ENCODE measurements at regions not wholly inside any gene's neighbourhood (a gene's known extent, or its start where the extent isn't known, plus 50 kb on each side); places are given as distances from the start of the nearest gene placed in this dataset.

DNA sequence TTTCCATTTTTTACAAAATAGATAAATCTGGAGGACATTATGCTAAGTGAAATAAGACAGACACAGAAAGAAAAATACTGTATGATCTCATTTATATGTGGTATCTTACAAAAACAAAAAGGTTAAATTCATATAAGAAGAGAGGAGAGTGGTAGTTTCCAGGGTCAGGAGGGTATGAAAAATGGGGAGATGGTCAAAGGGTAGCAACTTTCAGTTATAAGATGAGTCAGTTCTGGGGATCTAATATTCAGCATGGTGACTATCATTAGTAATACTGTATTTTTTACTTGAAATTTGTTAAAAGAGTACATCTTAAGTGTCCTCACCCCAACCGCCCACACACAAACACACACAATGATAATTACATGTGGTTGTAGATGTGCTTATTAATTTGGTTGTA, 1250.1 kb downstream of the SORCS1 start:
- DNase-seq (ENCODE audit: low spot score): no peak

DNA sequence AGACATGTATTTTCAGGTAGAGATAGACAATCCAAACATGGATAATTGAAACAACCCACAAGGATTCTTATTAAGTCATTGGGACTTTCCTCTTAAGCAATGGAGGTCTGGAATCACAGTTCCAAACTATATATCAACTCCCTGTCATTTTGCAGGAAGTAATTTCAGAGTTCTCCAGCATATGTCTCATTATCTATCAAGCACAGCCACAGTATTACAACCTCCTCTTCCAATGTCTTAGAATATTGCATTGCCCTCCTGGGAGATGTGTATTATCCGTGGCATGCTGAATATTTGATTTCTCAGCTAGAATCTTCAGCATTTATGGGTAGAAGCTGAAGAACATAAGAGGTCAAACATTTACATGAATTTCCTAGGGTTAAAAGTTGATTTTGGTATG, 1255.8 kb downstream of the SORCS1 start:
- no peak for DNase-seq (ENCODE audit: low spot score)

DNA sequence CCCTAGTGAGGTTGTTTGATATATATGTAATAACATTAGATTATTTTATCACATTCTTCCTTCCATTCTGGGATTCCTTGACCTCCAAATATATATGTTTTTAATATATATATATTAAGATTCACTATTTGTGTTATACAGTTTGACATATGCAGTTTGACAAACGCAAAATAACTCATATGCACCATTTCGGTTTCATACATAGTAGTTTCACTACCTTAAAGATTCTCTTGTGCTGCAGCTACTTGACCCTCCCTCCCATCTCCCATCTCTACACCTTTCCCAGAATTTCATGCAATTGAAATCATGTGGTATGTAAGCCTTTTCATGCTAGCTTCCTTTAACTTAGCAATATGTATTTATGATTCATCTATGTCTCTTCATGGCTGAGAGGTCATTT, 1244.4 kb downstream of the SORCS3 start:
- no peak for DNase-seq (ENCODE audit: low spot score)

DNA sequence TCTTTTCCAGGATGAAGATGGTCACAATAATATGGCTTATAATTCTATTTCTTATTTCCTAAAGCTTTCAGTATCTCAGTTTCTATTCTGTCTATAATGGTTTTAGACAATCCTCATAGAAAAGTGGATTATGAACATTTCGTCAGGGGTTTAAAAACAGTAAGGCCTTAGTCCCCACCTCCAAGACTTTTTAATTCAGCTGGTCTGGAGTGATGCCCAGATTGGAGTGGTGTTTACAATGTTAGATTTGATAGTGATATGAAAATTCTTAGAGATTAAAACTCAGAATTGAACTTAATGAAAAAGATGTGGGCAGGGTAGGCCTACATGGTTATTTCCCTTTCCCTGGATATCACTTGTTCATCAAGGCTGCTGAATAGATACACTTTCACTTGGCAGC, 1238.3 kb downstream of the SORCS3 start:
- no peak for DNase-seq (ENCODE audit: low spot score)

DNA sequence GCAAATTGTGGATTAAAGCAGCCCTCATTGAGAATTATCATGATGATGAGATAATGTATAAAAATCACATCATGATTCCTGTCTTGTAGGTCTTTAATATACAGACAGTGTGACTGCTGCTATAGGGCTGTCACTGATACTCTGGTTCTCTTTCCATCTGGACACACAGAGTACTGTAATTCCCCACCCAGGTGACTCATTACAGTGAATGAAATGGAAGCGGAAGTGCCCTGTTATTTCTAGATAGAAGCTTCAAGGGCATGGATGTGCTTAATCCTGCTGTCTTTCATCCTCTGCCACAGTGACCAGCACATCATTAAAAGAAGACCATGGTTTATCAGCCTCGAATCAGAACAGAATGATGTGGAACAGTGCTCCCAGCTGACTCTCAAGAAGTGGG, 1234.0 kb downstream of the SORCS3 start:
- no peak for DNase-seq (ENCODE audit: low spot score)

DNA sequence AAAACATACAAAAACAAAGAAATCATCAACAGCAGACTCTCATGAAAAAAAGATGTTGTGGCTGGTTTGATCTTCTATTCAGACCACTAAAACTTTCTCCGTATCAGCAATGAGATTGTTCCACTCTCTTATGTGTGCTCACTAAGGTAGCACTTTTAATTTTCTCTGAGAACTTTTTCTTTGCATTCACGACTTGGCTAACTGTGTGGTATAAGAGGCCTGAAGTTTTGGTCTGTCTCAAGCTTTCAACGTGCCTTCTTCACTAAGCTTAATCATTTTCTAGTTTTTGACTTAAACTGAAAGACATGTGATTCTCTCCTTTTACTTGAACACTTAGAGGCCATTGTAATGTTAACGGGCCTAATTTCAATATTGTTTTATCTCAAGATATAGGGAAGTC, 1231.6 kb downstream of the SORCS3 start:
- DNase-seq (ENCODE audit: low spot score): no peak

DNA sequence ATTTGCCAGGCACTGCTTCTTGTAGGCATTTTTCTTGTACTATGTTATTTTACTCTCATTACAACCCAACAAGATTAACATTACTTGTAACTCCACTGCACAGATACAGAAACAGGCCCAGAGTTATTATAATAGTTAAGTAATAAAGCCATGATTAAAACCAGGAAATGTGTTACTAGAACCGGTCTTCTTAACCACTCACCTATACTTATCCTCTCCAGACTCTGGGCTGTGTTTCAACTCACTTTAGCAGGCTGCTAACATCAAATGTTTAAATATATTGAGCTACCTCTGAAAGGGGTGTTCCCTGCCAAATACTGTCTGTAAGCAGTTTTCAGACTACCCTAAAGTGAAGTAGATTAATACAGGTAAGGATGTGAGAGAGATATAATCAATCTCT, 1227.8 kb downstream of the SORCS3 start:
- no peak for DNase-seq (ENCODE audit: low spot score)

DNA sequence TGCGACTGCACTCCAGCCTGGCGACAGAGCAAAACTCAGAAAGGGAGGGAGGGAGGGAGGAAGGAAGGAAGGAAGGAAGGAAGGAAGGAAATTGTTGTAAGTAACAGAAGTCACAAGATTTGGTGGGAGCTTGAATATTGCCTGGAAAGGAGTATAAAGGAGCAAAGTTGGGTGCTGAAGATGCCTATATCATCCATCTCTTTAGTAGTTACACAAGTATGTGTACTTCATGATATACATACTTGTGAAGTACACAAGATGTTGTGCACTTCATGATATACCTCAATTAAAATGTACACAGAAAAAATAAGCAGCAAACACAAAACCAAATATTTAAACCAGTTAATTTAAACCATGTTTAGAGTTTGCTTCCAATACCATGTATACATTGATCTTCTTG, 1223.8 kb downstream of the SORCS3 start:
- DNase-seq (ENCODE audit: low spot score): no peak

DNA sequence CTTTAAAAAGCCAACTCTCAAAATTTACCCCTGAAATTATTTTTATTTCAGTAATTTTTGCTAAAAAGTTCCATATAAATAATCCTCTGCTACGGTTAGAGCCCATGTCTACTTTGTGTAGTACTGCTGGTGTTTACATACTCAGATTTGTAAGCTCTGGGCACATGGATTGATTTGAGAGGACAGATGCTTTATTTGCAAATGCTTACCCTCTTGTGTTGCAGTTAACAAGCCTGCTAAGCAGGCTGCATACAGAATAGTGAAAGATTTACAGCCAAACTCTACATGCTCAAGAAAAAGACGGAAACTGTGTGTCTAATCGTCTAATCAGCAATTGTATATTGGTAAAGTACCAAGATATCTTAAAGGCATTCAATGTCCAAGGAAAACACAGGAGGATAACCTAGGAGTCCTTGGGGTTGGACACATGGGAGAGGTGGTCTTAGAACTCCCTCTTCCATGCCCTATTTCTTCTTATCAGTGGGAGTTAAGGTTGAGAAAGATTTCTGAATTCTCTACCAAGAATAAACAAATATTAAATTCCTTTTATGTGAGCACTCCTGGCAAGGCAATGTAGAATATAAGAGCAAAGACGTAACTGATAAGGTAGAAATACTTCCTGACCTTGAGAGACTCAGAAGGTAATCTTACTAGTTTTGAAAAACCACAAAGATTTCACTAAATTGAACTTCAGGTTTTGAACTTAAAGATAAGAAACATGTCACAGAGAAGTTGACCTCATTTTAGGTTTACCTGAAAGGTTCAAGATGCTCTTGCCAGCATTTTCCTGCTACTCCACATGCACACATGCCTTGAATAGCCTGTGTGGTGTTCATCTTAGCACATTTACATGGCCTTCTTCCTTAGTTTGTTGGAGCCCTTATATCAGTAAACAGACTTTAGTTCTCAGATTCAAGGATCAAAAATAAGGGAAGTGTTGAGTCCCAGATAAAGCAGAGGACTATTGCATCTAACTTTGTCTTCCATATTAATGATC, 1216.5 kb downstream of the SORCS3 start:
- no peak for DNase-seq (ENCODE audit: low spot score)

DNA sequence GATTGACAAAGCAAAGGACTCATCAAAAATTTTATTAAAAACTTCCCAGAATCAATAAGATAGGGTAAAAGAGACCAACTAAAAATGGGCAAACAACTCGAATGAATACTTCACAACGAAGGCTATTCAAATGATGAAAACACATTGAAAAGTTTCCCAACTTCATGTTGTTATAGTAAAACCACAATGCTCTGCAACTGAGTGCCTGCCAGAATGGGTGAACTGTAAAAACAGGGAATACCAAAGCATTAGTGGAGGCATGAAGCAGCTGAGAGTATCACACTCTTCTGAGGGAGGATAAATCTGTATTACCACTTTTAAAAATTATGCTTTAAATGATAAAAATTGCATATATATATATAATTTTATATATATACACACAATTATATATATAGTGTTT, 1214.7 kb downstream of the SORCS3 start:
- DNase-seq (ENCODE audit: low spot score): no peak

DNA sequence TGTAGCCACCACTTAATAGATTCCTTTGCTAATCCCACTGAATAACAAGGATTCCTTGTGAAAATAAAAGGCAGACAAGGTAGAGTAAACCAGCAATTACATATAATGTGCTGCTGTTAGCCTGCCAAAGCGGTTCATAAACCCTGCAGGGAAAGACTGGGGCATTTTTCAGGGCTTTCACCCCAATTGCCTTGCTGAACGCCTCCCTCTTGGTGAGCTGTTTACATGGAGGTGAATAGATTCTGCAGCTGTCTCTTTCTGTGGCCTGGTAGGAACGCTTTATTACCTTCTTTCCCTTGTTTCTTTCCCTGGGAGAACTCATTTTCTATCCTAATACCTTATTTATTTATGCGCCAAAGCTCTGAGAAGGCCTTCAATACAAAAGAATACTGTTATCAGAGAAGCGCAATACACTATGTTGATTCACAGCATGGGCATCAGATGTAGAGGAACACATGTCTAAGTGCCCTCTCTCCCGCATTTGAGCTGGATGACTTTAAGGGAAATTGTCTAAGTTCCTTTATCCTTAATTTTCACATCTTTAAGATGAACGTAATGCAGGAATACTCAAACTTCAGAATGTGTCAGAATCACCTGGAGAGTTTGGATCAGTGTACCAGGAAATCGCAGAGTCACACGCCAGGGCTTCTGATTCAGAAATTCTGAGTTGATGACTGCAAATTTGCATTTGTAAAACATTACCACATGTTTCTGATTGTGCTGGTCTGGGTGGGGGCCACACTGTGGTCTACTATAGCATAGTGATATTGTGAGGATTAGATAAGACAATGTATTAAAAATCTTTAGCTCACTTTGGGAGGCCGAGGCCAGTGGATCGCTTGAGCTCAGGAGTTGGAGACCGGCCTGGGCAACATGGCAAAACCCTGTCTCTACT, 1203.8 kb downstream of the SORCS3 start:
- DNase-seq (ENCODE audit: low spot score): no peak

DNA sequence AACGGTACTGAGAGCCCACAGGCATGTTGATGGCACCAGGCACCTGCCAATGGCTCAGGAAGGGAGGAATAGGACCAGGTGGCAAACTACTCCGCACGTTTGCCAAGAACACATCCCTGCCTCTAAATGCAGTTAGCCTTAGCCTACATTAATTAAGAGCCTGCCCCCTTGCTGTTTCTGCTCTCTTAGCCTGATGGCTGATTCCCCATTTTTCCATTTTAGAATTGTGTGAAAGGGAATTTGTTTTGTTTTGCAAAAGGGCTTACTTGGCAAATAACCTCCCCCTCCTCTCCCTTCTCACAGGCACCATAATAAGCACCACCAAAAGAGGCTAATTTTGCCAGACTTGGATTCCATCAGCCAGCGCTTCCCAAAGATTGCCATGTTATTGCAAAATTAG, 1203.2 kb downstream of the SORCS3 start:
- DNase-seq (ENCODE audit: low spot score): no peak

DNA sequence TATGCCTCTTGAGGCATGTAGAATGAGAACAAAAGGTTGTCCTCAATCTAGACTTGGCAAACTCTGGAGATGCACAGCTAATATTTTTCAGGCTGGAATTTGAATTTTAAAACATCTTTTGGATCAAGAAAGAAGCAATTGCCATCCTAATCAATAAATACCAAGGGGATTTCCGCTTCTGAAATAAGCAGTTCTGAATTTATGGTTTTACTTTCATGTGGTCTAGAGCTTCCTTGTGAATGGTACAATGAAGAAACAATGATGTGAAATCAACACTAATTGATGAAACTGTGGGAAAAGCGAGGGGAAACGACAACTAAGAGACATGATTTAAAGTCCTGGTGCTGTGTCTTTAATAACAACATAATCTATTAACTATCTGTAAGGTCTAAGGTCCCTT, 1202.7 kb downstream of the SORCS3 start:
- DNase-seq (ENCODE audit: low spot score): no peak

DNA sequence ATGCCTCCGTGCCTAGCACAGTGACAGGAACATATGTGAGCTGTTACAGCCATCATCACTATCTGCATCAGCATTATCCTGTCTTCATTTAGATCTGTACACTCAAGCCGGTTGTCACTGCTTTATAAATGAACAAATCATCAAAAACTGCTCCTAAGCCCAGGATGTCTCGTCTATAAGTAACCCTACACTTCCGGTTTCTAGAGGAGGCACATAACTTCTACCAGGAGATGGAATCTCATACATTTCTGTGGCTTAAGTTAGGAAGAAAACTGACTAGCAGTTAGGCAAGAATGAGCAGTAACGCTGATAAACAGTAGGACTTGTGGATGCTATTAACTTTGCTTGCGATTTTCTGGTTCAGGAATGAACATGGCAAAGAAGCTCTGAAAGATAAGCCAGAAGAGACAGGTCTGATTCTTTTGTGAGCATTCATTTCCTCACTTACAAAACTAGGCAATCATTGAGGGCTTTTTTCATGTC, 1199.2 kb downstream of the SORCS3 start:
- no peak for DNase-seq (ENCODE audit: low spot score)

DNA sequence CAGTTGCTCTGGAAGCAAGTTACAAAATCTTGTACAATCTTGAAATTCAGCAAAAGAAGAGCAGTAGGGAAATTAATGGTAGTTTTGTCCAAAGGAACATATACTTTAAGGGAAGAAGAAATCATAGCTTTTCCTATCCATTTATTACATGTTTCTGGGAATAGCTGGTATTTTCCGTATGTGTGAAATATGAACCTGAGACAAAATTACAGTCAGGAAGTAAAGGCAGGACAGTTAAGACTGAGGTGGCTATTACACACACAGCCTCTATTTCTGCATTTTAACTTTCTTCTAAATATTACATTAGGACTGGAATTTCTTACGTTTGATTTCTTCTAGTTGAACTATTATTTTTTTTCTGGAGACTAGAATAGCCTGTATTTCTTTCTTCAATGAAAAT, 1197.3 kb downstream of the SORCS3 start:
- no peak for DNase-seq (ENCODE audit: low spot score)

DNA sequence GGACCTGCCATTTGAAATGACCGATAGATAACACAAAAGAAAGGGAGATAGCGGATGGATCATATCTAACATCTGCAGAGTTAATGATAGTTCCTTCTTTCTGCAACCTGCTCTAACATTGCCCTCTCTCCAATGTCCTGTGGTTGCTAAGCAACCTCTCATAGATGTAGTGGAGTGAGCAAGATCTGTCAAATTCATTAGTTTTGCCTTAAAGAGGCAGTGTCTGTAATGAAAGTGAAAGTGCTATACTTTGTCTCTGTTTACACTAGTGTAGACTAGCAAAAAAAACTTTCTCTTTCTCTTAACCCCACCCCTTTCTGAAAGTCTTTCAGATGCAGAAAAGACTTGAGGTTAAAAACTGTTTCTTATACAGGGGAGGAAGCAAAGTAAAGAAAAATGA, 1196.9 kb downstream of the SORCS3 start:
- DNase-seq (ENCODE audit: low spot score): no peak

DNA sequence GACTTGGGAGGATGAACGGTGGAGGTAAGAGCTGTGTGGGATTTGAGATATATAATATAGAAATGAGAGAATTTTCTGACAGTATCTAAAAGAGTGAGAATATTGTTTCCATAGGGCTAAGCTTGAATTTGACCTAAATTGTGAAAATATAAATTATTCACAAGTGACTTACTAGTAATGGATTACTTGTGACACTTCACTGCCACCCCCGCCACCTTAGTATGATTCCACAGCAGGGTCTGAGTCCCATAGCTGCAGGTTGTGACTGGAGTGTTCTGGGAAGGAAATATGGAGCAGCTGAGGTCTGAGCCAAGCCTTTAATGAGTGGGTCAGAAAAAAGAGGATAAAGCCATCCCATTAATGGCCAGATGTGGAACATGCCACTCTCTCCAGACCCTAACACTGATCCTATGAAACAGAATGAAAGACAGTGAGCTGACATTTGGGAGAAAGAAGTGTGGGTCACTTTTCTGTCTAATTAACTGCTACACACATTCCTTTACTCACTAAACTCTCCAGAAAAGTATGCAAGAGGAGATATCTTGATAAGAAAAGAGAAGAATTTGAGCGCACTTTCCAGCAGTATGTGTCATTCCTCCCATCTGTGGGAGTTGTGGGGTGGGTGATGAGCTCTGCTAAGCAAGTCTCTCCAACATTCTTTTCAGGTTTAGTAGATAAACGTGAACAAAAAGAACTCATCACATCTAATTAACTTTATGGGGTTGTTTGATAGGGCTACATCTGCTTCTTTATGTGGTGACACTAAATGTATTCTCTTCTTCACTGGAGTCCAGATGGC, 1193.4 kb downstream of the SORCS3 start:
- DNase-seq (ENCODE audit: low spot score): no peak

DNA sequence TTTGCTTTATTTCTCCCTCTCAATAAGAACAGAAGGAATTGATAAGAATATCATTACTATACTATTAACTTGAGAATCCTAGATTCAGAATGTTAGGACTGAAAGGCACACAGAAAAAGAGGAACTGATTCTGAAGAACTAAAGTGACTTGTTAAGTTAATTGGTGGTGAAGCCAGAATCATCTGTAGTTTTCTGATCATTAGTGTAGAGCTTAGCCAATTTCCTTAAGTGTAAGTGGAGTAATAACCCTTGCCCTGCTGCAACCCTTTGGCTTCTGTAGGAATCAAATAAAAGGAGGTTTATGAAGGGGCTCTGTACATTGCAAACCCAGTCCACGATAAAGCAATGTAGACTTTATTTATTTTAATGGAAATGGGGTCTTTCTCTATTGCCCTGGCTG, 1186.0 kb downstream of the SORCS3 start:
- no peak for DNase-seq (ENCODE audit: low spot score)

DNA sequence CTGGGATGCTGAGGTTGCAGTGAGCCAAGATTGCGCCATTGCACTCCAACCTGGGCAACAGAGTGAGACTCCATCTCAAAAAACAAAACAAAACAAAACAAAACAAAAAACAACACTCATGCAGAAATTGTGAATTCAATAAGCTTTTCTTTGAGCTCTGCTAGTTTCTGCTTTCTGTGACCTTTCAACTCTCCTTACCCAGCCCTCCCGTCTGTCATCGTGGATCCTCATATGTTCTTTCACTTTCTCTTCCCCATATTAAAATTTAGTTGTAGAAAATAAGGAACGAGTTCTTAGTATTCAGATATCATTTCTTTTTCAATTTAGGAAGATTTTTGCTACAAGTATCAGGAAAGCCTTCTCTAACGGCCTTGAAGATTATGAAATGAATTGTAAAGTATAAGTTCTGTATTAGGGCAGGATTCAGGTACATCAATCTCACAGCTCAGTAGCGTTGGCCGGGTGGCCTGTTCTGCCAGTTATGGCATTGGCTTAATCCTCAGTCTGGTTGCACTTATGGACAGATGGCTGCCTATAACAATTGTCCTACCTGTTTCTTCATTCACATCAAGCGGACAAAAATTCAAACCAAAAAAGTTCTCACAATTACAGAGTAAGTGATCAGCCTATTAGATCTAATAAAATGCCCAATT, 1167.0 kb downstream of the SORCS3 start:
- DNase-seq (ENCODE audit: low spot score): no peak

DNA sequence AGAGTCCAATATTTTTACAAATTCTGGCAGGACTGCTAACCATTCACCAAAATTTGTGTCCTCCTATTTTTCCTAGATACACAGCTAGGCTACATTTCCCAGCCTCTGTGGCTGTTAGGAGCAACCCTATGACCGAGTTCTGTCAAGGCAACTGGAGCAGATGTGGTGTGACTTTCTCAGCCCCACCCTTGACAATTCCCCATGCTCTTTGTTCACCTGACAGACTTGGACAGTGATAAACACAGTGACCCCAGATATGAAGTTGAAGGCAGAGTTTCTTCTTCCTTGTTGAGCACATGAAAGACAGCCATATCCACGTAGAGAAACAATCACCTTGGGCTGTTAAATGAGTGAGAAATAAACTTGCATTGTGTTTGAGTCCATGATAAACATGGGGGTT, 1162.1 kb downstream of the SORCS3 start:
- DNase-seq (ENCODE audit: low spot score): no peak

DNA sequence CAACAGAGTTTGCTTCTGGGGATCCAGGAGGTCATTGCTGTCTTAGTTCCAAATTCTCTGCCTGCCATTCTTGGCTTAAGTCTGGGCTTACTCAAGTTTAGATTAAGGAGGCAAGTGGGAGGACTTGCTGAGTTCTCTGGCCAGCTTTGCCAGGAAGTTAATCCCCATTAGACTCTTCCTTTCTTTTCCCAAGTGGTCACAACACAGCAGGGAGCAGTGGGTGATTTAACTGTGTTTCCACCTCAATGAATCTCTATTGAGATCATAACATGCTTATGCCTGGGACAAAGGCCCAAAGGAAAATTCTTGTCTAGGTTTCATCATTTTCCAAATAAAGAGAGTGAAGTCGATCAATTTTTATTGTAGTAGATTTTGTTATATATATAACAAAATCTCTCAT, 1159.6 kb downstream of the SORCS3 start:
- no peak for DNase-seq (ENCODE audit: low spot score)
